Mesendoderm (in vitro differentiated cells): ENCODE measurements at regions not wholly inside any gene's neighbourhood (a gene's known extent, or its start where the extent isn't known, plus 50 kb on each side); places are given as distances from the start of the nearest gene placed in this dataset.
"Not testable (repeated sequence)": the region's sequence is repeated elsewhere in the genome, so short reads cannot be mapped to it uniquely, and the experiment has no call there.

Experiments
- DNase-seq: peaks from one replicate; pipeline ENCODE4 v3.0.0; 2013
- H2AK5ac ChIP-seq: 2 replicates; pipeline ENCODE4 v1.6.1; 2013; ENCODE audit warnings: low read length, inconsistent platforms
- H2BK120ac ChIP-seq: 2 replicates; pipeline ENCODE4 v1.6.1; 2013; ENCODE audit warnings: low read depth, mild to moderate bottlenecking, low read length, moderate library complexity, mixed read lengths
- H2BK15ac ChIP-seq: replicated peaks from 2 replicates; pipeline ENCODE4 v1.6.1; 2013; ENCODE audit warnings: low read depth, mild to moderate bottlenecking, moderate library complexity
- H2BK5ac ChIP-seq: 2 replicates; pipeline ENCODE4 v1.6.1; 2013; ENCODE audit warnings: low read length, inconsistent platforms
- H3K18ac ChIP-seq: 2 replicates; pipeline ENCODE4 v1.6.1; 2013; ENCODE audit warnings: mild to moderate bottlenecking, low read length, mixed read lengths
- H3K23ac ChIP-seq: one replicate; pipeline ENCODE4 v1.6.1; 2013; ENCODE audit warnings: low read length
- H3K27ac ChIP-seq: 2 replicates; pipeline ENCODE4 v1.5.1; 2013; ENCODE audit warnings: low read depth, mild to moderate bottlenecking, inconsistent platforms, low read length, moderate library complexity
- H3K27me3 ChIP-seq: 2 replicates; pipeline ENCODE4 v1.6.1; 2013; ENCODE audit warnings: low read length, control low read depth, mild to moderate bottlenecking, inconsistent platforms; ENCODE audit not compliant: insufficient read depth, poor library complexity
- H3K36me3 ChIP-seq: 2 replicates; pipeline ENCODE4 v1.6.1; 2013; ENCODE audit warnings: low read length, inconsistent platforms; ENCODE audit not compliant: control insufficient read depth, insufficient read depth
- H3K4ac ChIP-seq: one replicate; pipeline ENCODE4 v1.6.1; 2013; ENCODE audit warnings: low read depth, mild to moderate bottlenecking, low read length, moderate library complexity
- H3K4me1 ChIP-seq: 2 replicates; pipeline ENCODE4 v1.6.1; 2013; ENCODE audit warnings: low read depth, low read length, inconsistent platforms; ENCODE audit not compliant: control insufficient read depth
- H3K4me2 ChIP-seq: 2 replicates; pipeline ENCODE4 v1.6.1; 2013; ENCODE audit warnings: low read length
- H3K4me3 ChIP-seq: 2 replicates; pipeline ENCODE4 v1.5.1; 2013; ENCODE audit warnings: mild to moderate bottlenecking, low read length
- H3K56ac ChIP-seq: one replicate; pipeline ENCODE4 v1.6.1; 2013; ENCODE audit warnings: low read length
- H3K79me1 ChIP-seq: 2 replicates; pipeline ENCODE4 v1.6.1; 2013; ENCODE audit warnings: low read length, inconsistent platforms
- H3K79me2 ChIP-seq: 2 replicates; pipeline ENCODE4 v1.6.1; 2013; ENCODE audit warnings: mild to moderate bottlenecking, low read length; ENCODE audit not compliant: control insufficient read depth, insufficient read depth
- H3K9ac ChIP-seq: 2 replicates; pipeline ENCODE4 v1.6.1; 2013; ENCODE audit warnings: low read length, inconsistent platforms
- H4K5ac ChIP-seq: one replicate; pipeline ENCODE4 v1.6.1; 2013; ENCODE audit warnings: low read length
- H4K8ac ChIP-seq: one replicate; pipeline ENCODE4 v1.6.1; 2013; ENCODE audit warnings: low read depth, mild to moderate bottlenecking, control low read depth, low read length, moderate library complexity
- WGBS: extraction: QIAGEN DNeasy Blood & Tissue Kit; methylation state at CpG from one replicate; pipeline ENCODE4 v1.1.7; 2013; ENCODE audit warnings: low lambda C conversion rate, missing lambda C conversion rate; ENCODE audit not compliant: insufficient coverage; ENCODE audit errors: extremely low coverage; 5-methylcytosine and 5-hydroxymethylcytosine counted together

- Histone ChIP-seq H3K27ac (no peak overlapping the region), H3K27me3 (no peaks in the 10 kb centered on the region), H3K4ac (no peak overlapping the region), H2AK5ac (no peak overlapping the region), H3K56ac (no peak overlapping the region), H2BK5ac (no peak overlapping the region), H2BK15ac (no peak overlapping the region), H3K18ac (no peak overlapping the region), H3K23ac (no peak overlapping the region), H3K4me2 (no peak overlapping the region), H3K4me1 (no peaks in the 10 kb centered on the region), H3K79me2 (no peaks in the 10 kb centered on the region), H3K36me3 (no peaks in the 10 kb centered on the region), H2BK120ac (no peak overlapping the region), H3K9ac (no peak overlapping the region), H3K4me3 (no peak overlapping the region), H4K8ac (no peak overlapping the region), H3K79me1 (no peaks in the 10 kb centered on the region), H4K5ac (no peak overlapping the region)
- no peak for DNase-seq
- WGBS, result no CpG with 5 or more reads among the region's 13 CpGs
Observed at GRCh38 chr16:29226782-29227181, 179.7 kb downstream of the NPIPB11 start.

- H3K79me1 ChIP-seq, H3K4me3 ChIP-seq, H2AK5ac ChIP-seq, H3K79me2 ChIP-seq, H3K27me3 ChIP-seq, H2BK15ac ChIP-seq, H3K9ac ChIP-seq, H3K4me2 ChIP-seq, H3K27ac ChIP-seq, H3K18ac ChIP-seq, H4K5ac ChIP-seq, DNase-seq, H3K4me1 ChIP-seq, H3K4ac ChIP-seq, H3K23ac ChIP-seq, H2BK5ac ChIP-seq, H4K8ac ChIP-seq, H3K56ac ChIP-seq, H3K36me3 ChIP-seq, H2BK120ac ChIP-seq: not testable (repeated sequence)
- WGBS, result no CpG with 5 or more reads among the region's 4 CpGs
Observed at GRCh38 chr16:29224675-29225074, 181.8 kb downstream of the NPIPB11 start.

GRCh38 chr16:29222615-29223014 lies 183.9 kb downstream of the NPIPB11 start:
- H3K18ac ChIP-seq, H3K4me1 ChIP-seq, H2BK120ac ChIP-seq, H3K36me3 ChIP-seq, H3K9ac ChIP-seq, H4K5ac ChIP-seq, H3K79me2 ChIP-seq, H2AK5ac ChIP-seq, H3K27ac ChIP-seq, DNase-seq, H2BK5ac ChIP-seq, H3K27me3 ChIP-seq, H3K4me2 ChIP-seq, H3K4ac ChIP-seq, H3K4me3 ChIP-seq, H3K56ac ChIP-seq, H2BK15ac ChIP-seq, H3K23ac ChIP-seq, H4K8ac ChIP-seq, H3K79me1 ChIP-seq: not testable (repeated sequence)
- no CpG with 5 or more reads among the region's 7 CpGs for WGBS

- H2BK120ac ChIP-seq, H3K4ac ChIP-seq, H3K4me3 ChIP-seq, H3K4me1 ChIP-seq, H3K23ac ChIP-seq, DNase-seq, H3K27me3 ChIP-seq, H3K4me2 ChIP-seq, H4K5ac ChIP-seq, H3K79me1 ChIP-seq, H3K9ac ChIP-seq, H3K36me3 ChIP-seq, H2AK5ac ChIP-seq, H3K79me2 ChIP-seq, H4K8ac ChIP-seq, H2BK15ac ChIP-seq, H3K18ac ChIP-seq, H3K56ac ChIP-seq, H3K27ac ChIP-seq, H2BK5ac ChIP-seq: not testable (repeated sequence)
- no CpG with 5 or more reads among the region's 8 CpGs for WGBS
Observed at GRCh38 chr16:29222008-29222407, 184.5 kb downstream of the NPIPB11 start.

GRCh38 chr16:29221281-29221955 lies 185.1 kb downstream of the NPIPB11 start:
- H3K27me3 ChIP-seq, H3K56ac ChIP-seq, H3K4me2 ChIP-seq, H2BK5ac ChIP-seq, H4K5ac ChIP-seq, H2BK120ac ChIP-seq, H3K27ac ChIP-seq, H3K4me1 ChIP-seq, H2AK5ac ChIP-seq, DNase-seq, H2BK15ac ChIP-seq, H3K4ac ChIP-seq, H3K79me2 ChIP-seq, H3K36me3 ChIP-seq, H3K18ac ChIP-seq, H3K79me1 ChIP-seq, H3K23ac ChIP-seq, H4K8ac ChIP-seq, H3K4me3 ChIP-seq, H3K9ac ChIP-seq: not testable (repeated sequence)
- WGBS, result no CpG with 5 or more reads among the region's 10 CpGs

- WGBS, result no CpG with 5 or more reads among the region's 36 CpGs
- H3K23ac ChIP-seq, H3K9ac ChIP-seq: not testable (repeated sequence)
Observed at GRCh38 chr16:29220647-29221191, 185.8 kb downstream of the NPIPB11 start.

More at GRCh38 chr16:29220647-29221191, 185.8 kb downstream of the NPIPB11 start:
- H4K5ac ChIP-seq, H3K18ac ChIP-seq, H2BK120ac ChIP-seq, H2AK5ac ChIP-seq, H3K4ac ChIP-seq, H3K27ac ChIP-seq, H3K79me2 ChIP-seq, H3K56ac ChIP-seq, H2BK5ac ChIP-seq, H4K8ac ChIP-seq, H3K79me1 ChIP-seq, H2BK15ac ChIP-seq, H3K4me1 ChIP-seq, H3K4me3 ChIP-seq, DNase-seq, H3K4me2 ChIP-seq, H3K36me3 ChIP-seq, H3K27me3 ChIP-seq: not testable (repeated sequence)
